K562 (cell line): ENCODE measurements at regions not wholly inside any gene's neighbourhood (a gene's known extent, or its start where the extent isn't known, plus 50 kb on each side); places are given as distances from the start of the nearest gene placed in this dataset.

Experiments
- ATAC-seq: fragments of 200-7000 bp; cut with Tn5 transposase; 3 replicates; pipeline ENCODE4 v1.9.1; 2020; ENCODE audit warnings: moderate library complexity
- BruUV-seq: library from RNA; stranded (reverse); fragments of 400-500 nt; replicated peaks from 2 replicates; lab custom pipeline; 2021; lab: Mats Ljungman, UMichigan
- CTCF ChIA-PET: fragments of 300-600 bp; formaldehyde crosslinking; extraction: SDS; loops from one replicate; lab custom pipeline; 2021; ENCODE audit warnings: low intra/inter-chr PET ratio; lab: Yijun Ruan, JAX
- POLR2A ChIA-PET: fragments of 300-600, 350-650 bp; sonication (Branson Sonifier 250); formaldehyde crosslinking; extraction: SDS; loops from one replicate; lab custom pipeline; 2021; ENCODE audit warnings: antibody characterized with exemption, inconsistent platforms; lab: Yijun Ruan, JAX
- DNase-seq, 4 experiments: peaks; one replicate each; pipeline versions ENCODE4 v3.0.0 to v3.0.0-alpha.2; 2011 to 2018; ENCODE audit warnings: low spot score in 3 of 4, mixed read lengths in 3 of 4; ENCODE audit errors: extremely low read depth in 1 of 4
- FAIRE-seq: peaks from 2 replicates; lab custom pipeline; 2011; peaks lifted over from hg19 to GRCh38; lab: Jason Lieb, UNC
- H2AFZ ChIP-seq: 2 replicates; pipeline ENCODE4 v1.6.0; 2011; ENCODE audit warnings: low read depth, low read length, control low read depth, inconsistent platforms
- H3K27ac ChIP-seq: fragments of 200-600 bp; 3 replicates; pipeline ENCODE4 v1.8.0; 2011; ENCODE audit warnings: low read depth, mild to moderate bottlenecking, control low read depth, inconsistent platforms, low read length, moderate library complexity, mixed read lengths; ENCODE audit errors: extremely low read depth
- H3K27me3 ChIP-seq, 2 experiments: fragments of 300-600 bp in 1 of 2; 2 replicates in 1 of 2; 3 replicates in 1 of 2; pipeline versions ENCODE4 v1.6.0 to v1.8.0; 2011; ENCODE audit warnings: inconsistent platforms in 2 of 2, low read length in 2 of 2, mild to moderate bottlenecking in 1 of 2, mixed read lengths in 1 of 2, moderate library complexity in 1 of 2; ENCODE audit not compliant: control insufficient read depth in 2 of 2, insufficient read depth in 2 of 2
- H3K36me3 ChIP-seq: fragments of 300-600 bp; 3 replicates; pipeline ENCODE4 v1.8.0; 2011; ENCODE audit warnings: mild to moderate bottlenecking, low read length, inconsistent platforms; ENCODE audit not compliant: control insufficient read depth, insufficient read depth
- H3K4me1 ChIP-seq, 2 experiments: fragments of 200-600 bp in 1 of 2; replicated peaks in 1 of 2; 2 replicates in 1 of 2; 3 replicates in 1 of 2; pipeline versions ENCODE4 v1.5.1 to v1.8.0; 2011; ENCODE audit warnings: inconsistent platforms in 2 of 2, low read length in 2 of 2, mild to moderate bottlenecking in 1 of 2, mixed read lengths in 1 of 2, moderate library complexity in 1 of 2; ENCODE audit not compliant: control insufficient read depth in 2 of 2, insufficient read depth in 2 of 2
- H3K4me2 ChIP-seq: 2 replicates; pipeline ENCODE4 v1.6.1; 2011; ENCODE audit warnings: low read length, control low read depth, inconsistent platforms, mixed read lengths; ENCODE audit not compliant: insufficient read depth
- H3K4me3 ChIP-seq: fragments of 200-600 bp; sonication (generic), shearing (Covaris generic); 2 replicates; pipeline ENCODE4 v1.5.1; 2016; ENCODE audit warnings: control low read depth, inconsistent platforms
- H3K79me2 ChIP-seq: fragments of 200-600 bp; 3 replicates; pipeline ENCODE4 v1.8.0; 2011; ENCODE audit warnings: low read length, inconsistent platforms; ENCODE audit not compliant: control insufficient read depth, insufficient read depth
- H3K9ac ChIP-seq, 2 experiments: 2 replicates each; pipeline versions ENCODE4 v1.6.0 to v1.6.1; 2011; ENCODE audit warnings: low read depth in 2 of 2, low read length in 2 of 2, control low read depth in 1 of 2, inconsistent platforms in 1 of 2, mild to moderate bottlenecking in 1 of 2, mixed read lengths in 1 of 2; ENCODE audit not compliant: insufficient read depth in 1 of 2
- H3K9me1 ChIP-seq: one replicate; pipeline ENCODE4 v1.6.0; 2011; ENCODE audit warnings: inconsistent platforms, mild to moderate bottlenecking, low read length, moderate library complexity; ENCODE audit not compliant: control insufficient read depth, insufficient read depth
- H3K9me3 ChIP-seq: replicated peaks from 2 replicates; pipeline ENCODE4 v1.5.1; 2011; ENCODE audit warnings: low read depth, low read length, inconsistent platforms; ENCODE audit not compliant: control insufficient read depth, insufficient read depth
- H4K20me1 ChIP-seq: replicated peaks from 2 replicates; pipeline ENCODE4 v1.6.1; 2011; ENCODE audit warnings: low read length, inconsistent platforms, mixed read lengths; ENCODE audit not compliant: control insufficient read depth, insufficient read depth
- ARID3A ChIP-seq: IDR thresholded peaks from 2 replicates; pipeline ENCODE4 v1.6.1; 2012; ENCODE audit warnings: low read depth, low read length, improper control_type of control experiment, borderline replicate concordance
- CAMTA2 ChIP-seq: fragments of 250-450 bp; sonication (Bioruptor Pico); conservative IDR thresholded peaks from 2 replicates; pipeline ENCODE4 v1.5.1; 2022
- CTCF ChIP-seq, 3 experiments: IDR thresholded peaks in 2 of 3; conservative IDR thresholded peaks in 1 of 3; 2 replicates each; pipeline ENCODE4 v1.5.1; 2011 to 2012; ENCODE audit warnings: low read length in 3 of 3, mild to moderate bottlenecking in 3 of 3, control low read depth in 2 of 3, improper control_type of control experiment in 1 of 3, inconsistent platforms in 1 of 3, low read depth in 1 of 3, mixed read lengths in 1 of 3, moderate library complexity in 1 of 3; ENCODE audit not compliant: insufficient read depth in 2 of 3
- EZH2 ChIP-seq: IDR thresholded peaks from 2 replicates; pipeline ENCODE4 v1.6.1; 2012; ENCODE audit warnings: low read depth, mild to moderate bottlenecking, inconsistent platforms, low read length, borderline replicate concordance
- GATA2 ChIP-seq: sonication (generic); formaldehyde crosslinking; IDR thresholded peaks from 2 replicates; pipeline ENCODE4 v1.4.0; 2020; ENCODE audit warnings: mild to moderate bottlenecking, missing genetic modification reagents
- GTF2E2 ChIP-seq: fragments of 200-800 bp; sonication (Bioruptor generic); IDR thresholded peaks from 2 replicates; pipeline ENCODE4 v1.6.1; 2016; ENCODE audit warnings: missing genetic modification characterization, missing compliant biosample characterization
- HMG20B ChIP-seq: fragments of 250-450 bp; sonication (Bioruptor Pico); IDR thresholded peaks from 2 replicates; pipeline ENCODE4 v1.5.0; 2021; ENCODE audit warnings: mild to moderate bottlenecking
- MAFG ChIP-seq: fragments of 450-650 bp; conservative IDR thresholded peaks from 2 replicates; pipeline ENCODE4 v1.6.1; 2016; ENCODE audit warnings: missing genetic modification characterization, missing compliant biosample characterization
- RBM25 ChIP-seq: fragments of 200-400 bp; formaldehyde crosslinking; IDR thresholded peaks from 2 replicates; pipeline ENCODE4 v1.6.1; 2018; ENCODE audit warnings: low read length, low read depth, moderate library complexity; ENCODE audit not compliant: severe bottlenecking
- TEAD1 ChIP-seq, 2 experiments: fragments of 450-650 bp in 1 of 2; sonication (generic) in 1 of 2; formaldehyde crosslinking; IDR thresholded peaks; 2 replicates each; pipeline versions ENCODE4 v1.4.0 to v1.8.0; 2020 to 2022; ENCODE audit warnings: mild to moderate bottlenecking in 2 of 2, missing genetic modification reagents in 1 of 2
- ZEB2 ChIP-seq: fragments of 450-650 bp; IDR thresholded peaks from 2 replicates; pipeline ENCODE4 v1.6.1; 2016
- ZNF143 ChIP-seq: sonication (generic); formaldehyde crosslinking; IDR thresholded peaks from 2 replicates; pipeline ENCODE4 v1.9.0; 2022; ENCODE audit warnings: mild to moderate bottlenecking, missing genetic modification reagents
- ZNF316 ChIP-seq: fragments of 450-650 bp; IDR thresholded peaks from 2 replicates; pipeline ENCODE4 v1.6.1; 2016
- WGBS: fragments of 100-300 bp; shearing (Covaris generic); methylation state at CpG from one replicate; pipeline ENCODE4 v1.1.6; 2016; ENCODE audit warnings: low coverage, mixed read lengths; ENCODE audit not compliant: insufficient coverage; ENCODE audit errors: missing lambda C conversion rate; 5-methylcytosine and 5-hydroxymethylcytosine counted together
- in situ Hi-C: fragments of 300-500 bp; cut with MboI; formaldehyde crosslinking; loops from 4 replicates; pipeline ENCODE4 v1.15.0; 2018; ENCODE audit warnings: inconsistent platforms, mixed read lengths
- intact Hi-C: fragments of 100-400 bp; cut with micrococcal nuclease; formaldehyde crosslinking; loops from 2 replicates; pipeline ENCODE4 v1.14.2; 2022
- TF ChIP-seq, protein P1 (sequence below): IDR thresholded peaks from 2 replicates; pipeline ENCODE4 v1.6.1; 2011; ENCODE audit not compliant: insufficient read length; ENCODE audit errors: extremely low read depth
- TF ChIP-seq, protein P2 (sequence below): sonication (generic); formaldehyde crosslinking; IDR thresholded peaks from 2 replicates; pipeline ENCODE4 v1.8.0; 2022; ENCODE audit warnings: missing genetic modification reagents, mild to moderate bottlenecking, moderate library complexity, borderline replicate concordance
- TF ChIP-seq, protein P3 (sequence below): fragments of 450-650 bp; formaldehyde crosslinking; IDR thresholded peaks from 2 replicates; pipeline ENCODE4 v1.4.0; 2020; ENCODE audit warnings: mild to moderate bottlenecking, moderate library complexity

DNA sequence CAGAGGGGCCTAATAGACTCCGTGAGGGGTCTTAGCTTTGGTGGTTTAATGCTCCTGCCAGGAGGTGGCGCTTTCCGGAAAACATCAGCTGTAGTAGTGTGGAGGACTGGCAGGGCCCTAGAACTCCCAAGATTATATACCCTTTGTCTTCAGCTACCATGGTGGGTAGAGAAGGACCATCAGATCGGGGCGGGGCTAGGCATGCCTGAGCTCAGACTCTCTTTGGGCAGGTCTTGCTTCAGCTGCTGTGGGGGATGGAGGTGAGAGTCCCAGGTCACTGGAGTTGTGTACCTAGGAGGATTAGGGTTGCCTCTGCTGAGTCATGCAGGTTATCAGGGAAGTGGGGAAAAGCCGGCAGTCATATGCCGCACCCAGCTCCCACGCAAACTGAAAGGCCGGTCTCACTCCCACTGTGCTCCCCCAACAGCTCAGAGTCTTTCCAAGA is 63.0 kb upstream of the AGA start (continued):
- peak in 2 of 3 experiments; percentile 33 to 38; a peak in 5 of 6 replicates for TF ChIP-seq CTCF (IDR thresholded peaks at IDR 0.05 in 2 of 3, conservative IDR thresholded peaks at IDR 0.05 in 1 of 3; ENCODE audit: insufficient read depth in 2 of 3, low read depth in 1 of 3, low read length in 3 of 3)
- no peak for TF ChIP-seq RBM25
- TF ChIP-seq ZEB2 = peak; percentile 92
- TF ChIP-seq GTF2E2 = no peak
- TF ChIP-seq, all 486 proteins: peak for 36

DNA sequence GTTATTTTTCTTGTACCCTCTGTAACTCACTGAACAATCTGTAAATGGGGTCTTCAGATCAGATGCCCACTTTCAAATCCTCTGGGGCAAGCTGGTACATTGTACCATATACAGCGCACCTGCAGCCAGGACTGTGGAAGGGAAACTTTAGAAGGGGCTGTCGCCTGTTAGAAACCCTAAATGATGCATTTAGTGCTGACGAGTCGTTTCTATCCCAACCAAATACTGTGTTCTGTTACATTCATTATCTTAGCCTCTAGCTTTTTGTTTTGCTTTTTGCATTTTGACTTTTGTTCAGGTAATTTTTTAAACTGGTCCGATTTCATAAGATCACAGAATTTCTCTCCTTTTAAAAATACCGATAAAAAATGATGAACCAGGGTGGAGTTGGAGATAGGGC is 66.4 kb upstream of the AGA start:
- Histone ChIP-seq H3K4me2 (no peak overlapping the region), H3K36me3 (no peaks in the 10 kb centered on the region), H3K9me3 (no peaks in the 10 kb centered on the region; the same call in 1 of the 2 replicates), H2AFZ (no peak overlapping the region), H3K27ac (no peak overlapping the region), H3K9me1 (no peaks in the 10 kb centered on the region), H3K79me2 (no peaks in the 10 kb centered on the region), H3K4me3 (no peak overlapping the region), H3K9ac (no peak overlapping the region), H3K4me1 (peaks cover 5 to 8% of the 10 kb centered on the region in 2 experiments; a peak in 2 of 5 replicates), H3K27me3 (no peaks in the 10 kb centered on the region), H4K20me1 (no peaks in the 10 kb centered on the region)
- DNase-seq (no peak), FAIRE-seq (no peak), ATAC-seq (no peak)
- in situ Hi-C loops (loop anchor here (10.0 kb wide), 1 partner anchor 134 kb away; no protein-coding TSS in a partner anchor), intact Hi-C loops (no loop called here)
- 13% methylated on average over 6 of the region's 6 CpGs for WGBS
- POLR2A ChIA-PET = no interaction called here
- CTCF ChIA-PET = no interaction called here
- BruUV-seq = no TSS peak
- TF ChIP-seq ARID3A = no peak
- no peak for TF ChIP-seq GATA2
- TF ChIP-seq, protein P1, sequence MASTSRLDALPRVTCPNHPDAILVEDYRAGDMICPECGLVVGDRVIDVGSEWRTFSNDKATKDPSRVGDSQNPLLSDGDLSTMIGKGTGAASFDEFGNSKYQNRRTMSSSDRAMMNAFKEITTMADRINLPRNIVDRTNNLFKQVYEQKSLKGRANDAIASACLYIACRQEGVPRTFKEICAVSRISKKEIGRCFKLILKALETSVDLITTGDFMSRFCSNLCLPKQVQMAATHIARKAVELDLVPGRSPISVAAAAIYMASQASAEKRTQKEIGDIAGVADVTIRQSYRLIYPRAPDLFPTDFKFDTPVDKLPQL = no peak
- peak; percentile 66 for TF ChIP-seq ZNF316
- TF ChIP-seq MAFG (tag) = 0 out of 2 replicates have a peak, but pooled peaks have one; percentile 8
- TF ChIP-seq, protein P2, sequence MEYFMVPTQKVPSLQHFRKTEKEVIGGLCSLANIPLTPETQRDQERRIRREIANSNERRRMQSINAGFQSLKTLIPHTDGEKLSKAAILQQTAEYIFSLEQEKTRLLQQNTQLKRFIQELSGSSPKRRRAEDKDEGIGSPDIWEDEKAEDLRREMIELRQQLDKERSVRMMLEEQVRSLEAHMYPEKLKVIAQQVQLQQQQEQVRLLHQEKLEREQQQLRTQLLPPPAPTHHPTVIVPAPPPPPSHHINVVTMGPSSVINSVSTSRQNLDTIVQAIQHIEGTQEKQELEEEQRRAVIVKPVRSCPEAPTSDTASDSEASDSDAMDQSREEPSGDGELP (CRISPR knock-in tag) = no peak
- no peak for TF ChIP-seq ZNF143 (CRISPR knock-in tag)
- TF ChIP-seq EZH2 = no peak
- TF ChIP-seq, protein P3, sequence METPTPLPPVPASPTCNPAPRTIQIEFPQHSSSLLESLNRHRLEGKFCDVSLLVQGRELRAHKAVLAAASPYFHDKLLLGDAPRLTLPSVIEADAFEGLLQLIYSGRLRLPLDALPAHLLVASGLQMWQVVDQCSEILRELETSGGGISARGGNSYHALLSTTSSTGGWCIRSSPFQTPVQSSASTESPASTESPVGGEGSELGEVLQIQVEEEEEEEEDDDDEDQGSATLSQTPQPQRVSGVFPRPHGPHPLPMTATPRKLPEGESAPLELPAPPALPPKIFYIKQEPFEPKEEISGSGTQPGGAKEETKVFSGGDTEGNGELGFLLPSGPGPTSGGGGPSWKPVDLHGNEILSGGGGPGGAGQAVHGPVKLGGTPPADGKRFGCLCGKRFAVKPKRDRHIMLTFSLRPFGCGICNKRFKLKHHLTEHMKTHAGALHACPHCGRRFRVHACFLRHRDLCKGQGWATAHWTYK (CRISPR knock-in tag) = no peak
- no peak for TF ChIP-seq CAMTA2 (CRISPR knock-in tag)
- no peak for TF ChIP-seq TEAD1 (CRISPR knock-in tag; IDR thresholded peaks at IDR 0.05)
- no peak for TF ChIP-seq HMG20B (CRISPR knock-in tag)
